HG02571 (cell line): ENCODE measurements at regions not wholly inside any gene's neighbourhood (a gene's known extent, or its start where the extent isn't known, plus 50 kb on each side); places are given as distances from the start of the nearest gene placed in this dataset.
"Not testable (repeated sequence)": the region's sequence is repeated elsewhere in the genome, so short reads cannot be mapped to it uniquely, and the experiment has no call there.

ENCODE experiments used
- ATAC-seq: cut with Tn5 transposase; IDR thresholded peaks from one replicate; pipeline ENCODE4 v1.9.1; 2021; ENCODE audit warnings: mild to moderate bottlenecking, moderate library complexity; ENCODE audit not compliant: unreplicated experiment

DNA sequence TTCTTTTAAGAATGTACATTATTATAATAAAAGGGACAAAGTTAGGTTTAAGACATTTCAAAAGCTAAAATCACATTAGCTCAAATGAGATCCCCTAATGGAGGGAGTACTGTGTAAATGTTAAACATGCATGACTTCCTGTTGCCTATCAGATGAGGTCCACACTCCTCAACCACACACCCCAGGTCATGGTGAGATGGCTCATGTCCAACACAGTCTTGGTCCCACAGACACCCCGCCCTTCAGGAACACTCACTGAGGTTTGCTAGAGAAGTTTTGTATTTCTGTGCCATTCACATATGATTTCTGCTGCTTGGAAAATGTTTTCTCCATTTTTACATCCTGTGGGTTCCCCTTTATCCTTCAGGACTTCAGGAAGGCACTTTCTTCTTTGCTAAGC lies 491.0 kb downstream of the SOX11 start:
- no peak for ATAC-seq

DNA sequence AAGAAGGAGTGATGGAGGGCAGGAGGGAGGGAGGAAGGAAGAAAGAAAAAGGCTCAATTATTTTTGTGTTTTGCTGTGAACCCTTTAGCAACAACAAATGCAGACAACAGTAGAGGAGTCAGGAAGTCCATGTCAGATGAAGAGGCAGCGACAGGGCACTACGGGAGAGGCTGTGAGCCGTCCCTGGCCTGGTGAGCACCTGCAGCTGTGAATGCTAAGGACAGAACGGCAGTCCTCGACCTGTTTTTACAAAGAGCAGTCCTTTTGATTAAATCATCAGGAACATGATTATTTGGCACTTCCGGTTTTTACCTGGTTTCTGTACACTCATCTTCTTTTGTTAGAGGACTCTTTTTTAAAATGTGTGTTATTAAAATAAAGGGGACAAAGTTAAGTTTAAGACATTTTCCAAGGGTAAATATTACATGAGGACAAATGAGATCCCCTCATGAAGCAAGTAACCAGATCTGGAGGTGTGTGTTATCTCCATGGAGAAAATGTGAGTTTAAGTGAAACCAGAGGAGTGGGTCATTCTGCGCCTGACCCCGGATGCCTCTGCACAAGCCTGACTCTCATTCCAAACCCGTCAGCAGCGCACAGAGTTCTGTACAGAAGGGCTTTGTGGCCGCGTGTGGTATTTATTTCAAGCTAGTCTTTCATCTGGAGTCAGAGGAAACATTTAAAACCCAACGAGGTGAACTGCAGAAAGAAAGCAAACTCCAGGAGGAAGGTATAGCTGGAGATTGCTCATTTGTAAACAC lies 492.5 kb downstream of the SOX11 start:
- ATAC-seq, result no peak

DNA sequence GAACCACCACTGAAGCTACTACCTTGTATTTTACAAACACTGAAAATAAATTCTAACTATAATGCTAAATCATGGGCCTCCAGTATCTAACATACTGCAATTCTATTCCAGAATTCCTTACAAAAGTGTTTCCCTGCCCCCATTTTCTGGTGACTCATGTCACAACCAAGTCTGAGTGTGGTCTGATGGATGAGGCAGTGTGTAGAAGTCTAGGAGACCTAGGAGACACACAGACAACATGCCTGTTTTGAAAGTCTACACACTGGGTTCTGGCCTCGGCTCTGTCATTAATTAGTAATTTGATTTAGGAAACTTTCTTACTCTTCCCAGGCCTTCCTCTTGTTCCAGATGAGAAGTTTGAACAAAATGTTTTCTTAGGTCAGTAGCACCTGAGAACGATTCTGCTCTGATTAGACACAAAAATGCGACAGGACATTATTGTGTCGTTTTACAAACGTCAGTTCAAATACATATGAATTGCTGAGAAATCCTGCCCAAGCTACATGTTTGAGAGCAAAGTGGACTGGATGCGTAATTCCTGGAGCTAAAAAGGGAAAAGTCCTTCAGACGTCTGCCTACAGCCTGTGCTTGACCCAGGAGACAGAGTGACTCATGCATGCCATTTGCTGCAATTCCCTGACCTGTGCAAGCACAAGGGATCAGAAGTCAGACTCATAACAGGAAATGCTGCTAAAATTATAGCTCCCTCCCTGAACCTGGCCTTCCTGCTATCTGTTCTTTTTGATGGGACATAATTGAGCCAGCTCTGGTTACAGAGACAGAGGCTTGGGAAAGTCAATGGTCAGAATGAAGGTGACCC lies 494.4 kb downstream of the SOX11 start:
- ATAC-seq, result no peak

GRCh38 chr2:6196449-6196848 lies 504.3 kb downstream of the SOX11 start:
- ATAC-seq, result no peak

DNA sequence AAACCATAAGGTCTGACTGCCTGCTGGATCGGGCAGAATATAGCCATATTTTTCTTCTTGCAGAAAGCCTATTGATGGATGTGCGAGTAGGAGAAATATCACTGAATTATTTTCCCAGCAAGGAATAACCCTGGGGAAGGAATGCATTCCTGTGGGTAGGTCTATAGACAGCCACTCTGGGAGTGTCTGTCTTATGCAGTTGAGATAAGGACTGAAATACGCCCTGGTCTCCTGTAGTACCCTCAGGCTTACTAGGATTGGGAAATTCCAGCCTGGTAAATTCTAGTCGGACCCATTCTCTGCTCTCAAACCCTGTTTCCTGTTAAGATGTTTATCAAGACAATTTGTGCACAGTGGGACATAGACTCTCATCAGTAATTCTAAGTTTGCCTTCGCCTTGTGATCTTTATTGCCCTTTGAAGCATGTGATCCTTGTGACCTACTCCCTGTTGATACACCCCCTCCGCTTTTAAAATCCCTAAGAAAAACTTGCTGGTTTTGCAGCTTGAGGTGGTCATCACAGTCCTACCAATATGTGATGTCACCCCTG lies 506.3 kb downstream of the SOX11 start:
- not testable (repeated sequence) for ATAC-seq

DNA sequence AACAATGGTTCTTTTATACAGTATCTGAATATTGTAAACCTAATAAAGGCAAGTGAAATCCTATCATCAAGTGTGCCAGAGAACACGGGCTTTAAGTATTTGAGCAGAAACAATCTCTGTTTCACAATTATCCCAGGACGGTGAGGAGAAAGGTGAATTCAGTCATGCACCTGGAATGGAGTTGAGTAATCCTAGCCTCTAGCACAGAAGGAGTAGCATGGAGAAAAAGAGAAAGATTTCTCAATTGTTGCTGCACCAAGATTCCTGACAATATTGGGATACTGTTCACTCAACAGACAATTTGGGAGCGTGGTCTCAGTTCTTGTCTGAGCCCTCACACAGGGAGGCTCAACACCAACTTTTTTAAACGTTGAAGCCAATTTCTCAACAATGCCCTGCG lies 510.6 kb downstream of the SOX11 start:
- no peak for ATAC-seq

DNA sequence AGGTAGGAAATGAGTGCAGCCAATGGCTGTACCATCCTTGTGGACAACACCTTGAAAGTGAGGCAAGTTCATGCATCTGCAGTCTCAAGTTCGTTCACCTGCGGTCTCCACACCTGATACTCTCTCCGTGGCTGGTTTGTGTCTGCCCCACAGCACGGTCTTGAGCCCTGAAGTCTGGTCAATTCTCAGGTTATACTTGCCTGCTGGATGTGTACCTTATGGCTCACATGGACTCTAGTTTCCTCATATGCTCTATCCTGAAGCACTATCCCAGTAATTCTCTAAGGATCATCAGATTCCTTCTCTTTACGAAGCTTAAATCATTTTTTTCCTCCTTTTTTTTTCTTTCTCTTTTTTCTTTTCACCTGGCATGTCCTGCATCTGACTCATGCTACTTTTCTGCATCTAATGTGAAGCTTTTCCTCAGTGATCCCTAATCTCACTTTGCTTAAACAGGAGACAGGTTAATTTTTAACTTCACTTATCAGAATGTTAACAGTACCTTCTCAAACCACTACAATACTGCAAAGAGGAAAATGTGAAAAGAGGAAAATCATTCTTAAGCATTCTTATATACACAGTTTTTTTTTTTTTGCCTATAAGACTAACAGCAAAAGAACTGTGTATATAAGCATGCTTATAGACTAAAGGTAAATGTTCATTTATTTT lies 511.2 kb downstream of the SOX11 start:
- ATAC-seq, result no peak

GRCh38 chr2:6206882-6207281 lies 514.7 kb downstream of the SOX11 start:
- no peak for ATAC-seq

DNA sequence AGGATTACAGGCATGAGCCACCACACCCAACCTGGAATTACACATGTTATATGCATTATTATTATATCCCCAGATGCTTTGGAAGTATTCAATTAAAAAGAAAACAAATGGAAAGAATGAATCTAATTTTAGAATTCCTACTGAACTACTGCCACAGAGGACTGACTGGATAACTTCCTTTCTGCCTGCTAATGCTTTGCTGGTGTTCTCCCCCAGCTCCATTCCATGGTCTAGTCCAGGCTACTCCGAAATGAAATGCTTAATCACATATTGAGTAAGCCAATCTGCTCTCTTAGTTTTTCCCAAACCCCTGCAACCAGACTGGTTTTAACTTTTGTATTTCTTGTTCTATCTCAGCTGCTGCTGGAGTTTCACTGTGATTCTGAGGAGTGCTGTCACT lies 519.1 kb downstream of the SOX11 start:
- no peak for ATAC-seq

GRCh38 chr2:6212491-6212890 lies 520.3 kb downstream of the SOX11 start:
- no peak for ATAC-seq

DNA sequence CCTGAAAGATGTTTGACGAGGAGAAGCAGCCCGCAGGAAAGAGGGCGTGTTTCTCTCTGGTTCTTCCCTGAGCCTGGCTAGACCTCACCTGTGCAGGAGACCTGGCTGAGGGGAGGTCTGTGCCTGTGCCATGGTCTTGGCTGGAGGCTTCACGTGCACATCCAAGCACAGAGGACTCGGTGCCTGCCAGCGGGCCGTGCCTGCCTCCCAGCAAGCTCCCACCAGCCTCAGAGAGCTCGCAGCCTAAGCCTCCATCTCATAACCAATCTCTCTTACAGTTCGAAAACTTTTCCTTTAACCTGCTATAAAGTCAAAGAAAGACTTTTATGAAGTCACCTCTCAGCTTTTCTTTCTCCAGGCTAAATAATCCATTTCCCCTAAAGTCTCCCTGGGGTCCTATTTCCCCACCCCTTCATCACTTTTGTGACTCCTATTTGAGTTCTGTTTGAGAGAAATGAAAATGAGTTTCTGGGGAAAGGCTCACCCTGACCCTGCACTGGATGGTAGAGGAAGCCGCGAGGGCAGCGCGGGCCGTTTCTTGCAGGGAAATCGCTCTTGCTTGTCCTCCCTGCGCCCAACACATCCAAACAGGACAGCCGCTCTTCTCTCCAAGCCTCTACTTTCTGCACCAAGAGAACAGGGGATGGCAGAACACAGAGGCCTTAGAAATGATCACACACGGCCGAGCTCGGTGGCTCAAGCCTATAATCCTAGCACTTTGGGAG lies 521.0 kb downstream of the SOX11 start:
- no peak for ATAC-seq

GRCh38 chr2:6214471-6214870 lies 522.3 kb downstream of the SOX11 start:
- no peak for ATAC-seq

DNA sequence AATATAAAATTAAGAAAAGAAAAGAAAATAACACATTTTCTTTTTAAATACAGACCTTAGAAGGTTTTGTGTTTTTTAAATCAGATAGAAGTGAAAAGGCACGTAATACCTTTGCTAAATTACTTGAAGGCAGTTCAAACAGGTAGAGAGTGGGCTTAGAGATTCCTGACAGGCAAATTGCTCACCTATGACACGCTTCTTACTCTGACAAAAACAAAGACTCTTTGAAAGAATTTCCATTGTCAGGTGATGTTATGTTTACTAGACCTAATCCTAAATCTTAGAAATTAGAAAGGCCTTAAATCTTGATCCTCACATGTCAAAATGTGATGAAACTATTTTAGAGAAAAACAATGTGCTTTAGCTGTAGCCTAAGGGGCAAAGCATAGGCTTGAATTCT lies 522.9 kb downstream of the SOX11 start:
- no peak for ATAC-seq

DNA sequence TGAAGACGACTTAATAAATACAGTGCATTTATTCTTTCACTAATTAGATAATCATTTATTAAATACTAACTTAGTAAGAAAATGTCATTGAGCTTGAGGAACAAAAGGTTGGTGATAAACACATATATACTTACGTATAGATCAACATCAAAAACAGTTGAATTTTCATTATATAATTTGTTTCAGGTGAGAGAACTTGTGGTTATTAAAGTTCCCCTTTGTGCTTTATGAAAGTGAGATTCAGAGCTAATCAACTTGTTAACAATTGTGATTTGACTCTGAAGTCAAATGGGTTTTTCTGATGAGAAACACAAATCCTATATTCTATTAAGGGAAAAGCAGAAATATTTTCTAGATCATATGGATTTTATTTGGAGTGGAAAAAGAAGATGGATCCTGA lies 524.0 kb downstream of the SOX11 start:
- ATAC-seq, result no peak

DNA sequence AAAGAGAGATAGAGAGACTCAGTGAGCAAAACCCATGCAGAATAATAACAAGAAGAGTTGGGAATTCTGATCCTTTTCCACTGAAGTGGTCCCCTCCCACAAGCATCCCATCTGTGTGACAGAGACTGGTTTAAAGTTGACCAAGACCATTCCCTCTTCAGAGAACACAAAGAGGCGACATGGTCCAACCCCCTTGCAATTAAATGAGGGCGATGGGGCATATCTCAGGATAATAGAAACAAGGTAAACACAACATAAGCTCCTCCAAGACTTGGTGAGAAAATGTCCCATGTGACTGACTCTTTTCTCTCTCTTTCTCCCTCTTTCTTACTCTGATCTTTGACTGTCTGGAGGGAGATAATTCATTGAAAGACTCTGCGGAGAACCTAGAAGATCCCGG lies 526.7 kb downstream of the SOX11 start:
- no peak for ATAC-seq

GRCh38 chr2:6219906-6220305 lies 527.7 kb downstream of the SOX11 start:
- no peak for ATAC-seq

DNA sequence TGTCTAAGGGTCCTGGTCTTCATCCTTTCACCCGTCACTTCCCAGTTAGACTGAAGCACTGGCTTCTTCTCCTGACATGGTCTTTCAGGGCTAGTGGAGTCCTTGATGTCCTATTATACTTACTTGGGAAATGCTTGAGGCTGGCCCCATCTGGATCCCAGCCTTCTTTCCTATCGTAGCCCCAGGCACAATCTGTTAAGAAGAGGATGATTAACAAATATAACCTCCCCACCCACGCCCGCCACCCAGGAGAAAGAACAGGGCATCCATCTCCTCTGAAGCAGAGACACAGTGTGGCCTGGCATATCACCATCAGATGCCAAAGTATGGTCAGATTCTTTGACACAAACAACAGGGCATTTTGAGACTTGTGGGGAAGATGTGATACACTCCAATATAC lies 530.1 kb downstream of the SOX11 start:
- no peak for ATAC-seq

DNA sequence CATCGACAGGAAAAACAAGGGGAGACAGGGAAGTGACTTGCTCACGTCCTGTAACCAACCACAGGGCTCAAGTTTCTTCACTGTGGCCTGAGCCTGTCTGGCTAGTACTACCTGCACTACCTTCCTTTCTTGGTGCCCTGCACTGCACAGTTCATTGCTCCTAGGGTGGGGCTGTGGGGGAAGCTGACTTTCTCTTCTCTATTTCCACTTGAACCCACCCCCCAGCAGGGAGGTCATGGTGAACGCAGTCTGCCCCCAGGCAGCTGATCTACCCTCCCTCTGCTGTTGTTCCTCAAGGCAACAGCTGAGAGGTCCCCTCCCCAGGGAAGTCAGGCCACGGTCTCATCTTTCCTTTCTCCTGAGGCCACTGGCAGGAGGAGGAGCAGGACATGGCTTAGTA lies 532.1 kb downstream of the SOX11 start:
- no peak for ATAC-seq

DNA sequence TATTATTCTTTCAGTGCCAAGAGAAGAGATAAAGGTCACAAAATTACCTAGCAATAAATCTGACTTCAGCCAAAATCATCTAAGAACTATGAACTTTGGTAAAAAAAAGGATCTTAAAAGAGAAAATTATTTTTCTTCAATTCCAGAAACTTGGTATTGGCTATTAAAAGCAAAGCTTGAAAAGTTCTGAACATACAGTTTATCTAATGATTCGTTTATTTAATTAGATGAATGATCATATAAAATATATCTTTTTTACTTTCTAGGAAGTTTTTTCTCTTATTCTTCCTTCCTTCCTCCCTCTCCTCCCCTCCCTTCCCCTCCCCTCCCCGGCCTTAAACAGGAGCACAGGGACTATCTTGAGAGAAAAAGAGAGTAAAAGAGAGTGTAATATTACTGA lies 536.1 kb downstream of the SOX11 start:
- ATAC-seq, result no peak

GRCh38 chr2:6231166-6231565 lies 539.0 kb downstream of the SOX11 start:
- no peak for ATAC-seq

DNA sequence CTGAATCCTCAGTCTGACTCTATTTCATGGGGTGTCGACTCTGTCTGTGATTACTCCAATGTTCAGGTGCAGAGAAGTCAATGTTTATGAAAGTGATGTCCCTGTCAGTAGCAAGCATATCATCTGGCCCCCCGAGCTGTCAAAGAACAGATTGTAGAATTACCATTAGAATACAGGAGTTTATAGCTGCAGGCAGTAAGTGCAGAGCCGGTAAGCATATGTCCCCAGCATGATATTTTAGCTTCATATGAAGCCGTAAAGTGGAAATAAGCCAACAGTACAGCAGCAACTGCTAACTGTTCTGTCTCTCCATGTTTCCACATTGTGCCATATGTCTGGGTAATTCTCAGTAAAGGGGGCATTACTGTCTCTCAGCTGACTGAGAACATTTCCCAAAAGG lies 541.8 kb downstream of the SOX11 start:
- no peak for ATAC-seq
